ENCODE measurements at regions not wholly inside any gene's neighbourhood (a gene's known extent, or its start where the extent isn't known, plus 50 kb on each side); places are given as distances from the start of the nearest gene placed in this dataset.

- TF ChIP-seq CTCF (IDR thresholded peaks at IDR 0.05) (no peak), POLR2AphosphoS5 (IDR thresholded peaks at IDR 0.05) (no peak), POLR2A (IDR thresholded peaks at IDR 0.05) (no peak)
These were observed 332.8 kb downstream of the CYP26B1 start for GRCh38 chr2:71814885-71815284.

All from stomach (tissue), 4 donors.